ENCODE measurements at regions not wholly inside any gene's neighbourhood (a gene's known extent, or its start where the extent isn't known, plus 50 kb on each side); places are given as distances from the start of the nearest gene placed in this dataset.

GRCh38 chr18:56021809-56022195 is 433.8 kb upstream of the TCF4 start:
- 75 to 86% methylated on average over 1 of the region's 1 CpG for WGBS, 2 donors
- no peaks in the 10 kb centered on the region for H3K4me1 ChIP-seq
- H3K36me3 ChIP-seq: no peaks in the 10 kb centered on the region
- H3K9me3 ChIP-seq: no peaks in the 10 kb centered on the region
- H3K27me3 ChIP-seq: no peaks in the 10 kb centered on the region
- no peak for DNase-seq
- no peak overlapping the region for H3K4me3 ChIP-seq
- TF ChIP-seq, protein P1, sequence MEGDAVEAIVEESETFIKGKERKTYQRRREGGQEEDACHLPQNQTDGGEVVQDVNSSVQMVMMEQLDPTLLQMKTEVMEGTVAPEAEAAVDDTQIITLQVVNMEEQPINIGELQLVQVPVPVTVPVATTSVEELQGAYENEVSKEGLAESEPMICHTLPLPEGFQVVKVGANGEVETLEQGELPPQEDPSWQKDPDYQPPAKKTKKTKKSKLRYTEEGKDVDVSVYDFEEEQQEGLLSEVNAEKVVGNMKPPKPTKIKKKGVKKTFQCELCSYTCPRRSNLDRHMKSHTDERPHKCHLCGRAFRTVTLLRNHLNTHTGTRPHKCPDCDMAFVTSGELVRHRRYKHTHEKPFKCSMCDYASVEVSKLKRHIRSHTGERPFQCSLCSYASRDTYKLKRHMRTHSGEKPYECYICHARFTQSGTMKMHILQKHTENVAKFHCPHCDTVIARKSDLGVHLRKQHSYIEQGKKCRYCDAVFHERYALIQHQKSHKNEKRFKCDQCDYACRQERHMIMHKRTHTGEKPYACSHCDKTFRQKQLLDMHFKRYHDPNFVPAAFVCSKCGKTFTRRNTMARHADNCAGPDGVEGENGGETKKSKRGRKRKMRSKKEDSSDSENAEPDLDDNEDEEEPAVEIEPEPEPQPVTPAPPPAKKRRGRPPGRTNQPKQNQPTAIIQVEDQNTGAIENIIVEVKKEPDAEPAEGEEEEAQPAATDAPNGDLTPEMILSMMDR (IDR thresholded peaks at IDR 0.05): no peak
- no peak for TF ChIP-seq POLR2A (IDR thresholded peaks at IDR 0.05)
- intact Hi-C loops (cut with DNase I): no loop called here
- H3K27ac ChIP-seq: no peak overlapping the region

GRCh38 chr18:56021136-56021808 is 433.3 kb upstream of the TCF4 start:
- Histone ChIP-seq H3K27ac (no peak overlapping the region), H3K27me3 (no peaks in the 10 kb centered on the region), H3K9me3 (no peaks in the 10 kb centered on the region), H3K36me3 (no peaks in the 10 kb centered on the region), H3K4me3 (no peak overlapping the region), H3K4me1 (no peaks in the 10 kb centered on the region)
- intact Hi-C loops (cut with DNase I): no loop called here
- DNase-seq: no peak
- WGBS, 2 donors: 67 to 70% methylated on average over 1 of the region's 1 CpG
- no peak for TF ChIP-seq POLR2A (IDR thresholded peaks at IDR 0.05)
- TF ChIP-seq, protein P1 (IDR thresholded peaks at IDR 0.05): no peak

DNA sequence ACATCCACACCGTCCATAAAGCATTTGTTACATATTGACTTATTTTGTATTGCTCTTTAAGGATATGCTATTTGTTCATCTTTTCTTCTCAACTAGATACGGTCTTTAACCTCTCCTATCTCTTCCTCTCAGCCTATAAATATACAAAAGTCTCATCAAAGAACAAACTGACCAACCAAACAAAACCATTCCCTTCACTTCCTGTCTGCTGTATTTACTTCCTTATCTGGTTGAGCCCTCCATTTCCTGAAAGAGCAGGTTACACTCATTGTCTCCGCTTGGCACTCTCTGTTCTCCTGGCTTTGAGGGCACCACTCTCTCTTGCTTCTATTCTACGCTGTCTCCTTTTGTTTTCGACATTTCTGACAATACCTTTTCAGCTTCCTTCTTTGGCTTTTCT is 431.9 kb upstream of the TCF4 start:
- no peaks in the 10 kb centered on the region for H3K36me3 ChIP-seq
- WGBS, 2 donors: 73 to 83% methylated on average over 5 of the region's 5 CpGs
- no peak overlapping the region for H3K27ac ChIP-seq
- H3K9me3 ChIP-seq: no peaks in the 10 kb centered on the region
- intact Hi-C loops (cut with DNase I): no loop called here
- H3K27me3 ChIP-seq: no peaks in the 10 kb centered on the region
- no peak overlapping the region for H3K4me3 ChIP-seq
- DNase-seq: no peak
- TF ChIP-seq POLR2A (IDR thresholded peaks at IDR 0.05): no peak
- no peaks in the 10 kb centered on the region for H3K4me1 ChIP-seq

GRCh38 chr18:56019156-56019555 is 431.2 kb upstream of the TCF4 start:
- TF ChIP-seq, protein P1 (IDR thresholded peaks at IDR 0.05): no peak
- TF ChIP-seq POLR2A (IDR thresholded peaks at IDR 0.05): no peak
- Histone ChIP-seq H3K4me1 (no peaks in the 10 kb centered on the region), H3K27ac (no peak overlapping the region), H3K27me3 (no peaks in the 10 kb centered on the region), H3K9me3 (no peaks in the 10 kb centered on the region), H3K36me3 (no peaks in the 10 kb centered on the region), H3K4me3 (no peak overlapping the region)
- 29 to 52% methylated on average over 2 of the region's 2 CpGs for WGBS, 2 donors
- intact Hi-C loops (cut with DNase I): no loop called here
- no peak for DNase-seq

- WGBS, 2 donors: 21 to 33% methylated on average over 1 of the region's 1 CpG
- DNase-seq: no peak
- no peak overlapping the region for H3K4me3 ChIP-seq
- no peaks in the 10 kb centered on the region for H3K27me3 ChIP-seq
- H3K4me1 ChIP-seq: no peaks in the 10 kb centered on the region
- no peak overlapping the region for H3K27ac ChIP-seq
- no peak for TF ChIP-seq POLR2A (IDR thresholded peaks at IDR 0.05)
- peaks cover 0 to 7% (median 0%) of the 10 kb centered on the region in 3 donors for H3K9me3 ChIP-seq
- H3K36me3 ChIP-seq: no peaks in the 10 kb centered on the region
- intact Hi-C loops (cut with DNase I): no loop called here
Observed at GRCh38 chr18:56009411-56009810, 421.4 kb upstream of the TCF4 start.

DNA sequence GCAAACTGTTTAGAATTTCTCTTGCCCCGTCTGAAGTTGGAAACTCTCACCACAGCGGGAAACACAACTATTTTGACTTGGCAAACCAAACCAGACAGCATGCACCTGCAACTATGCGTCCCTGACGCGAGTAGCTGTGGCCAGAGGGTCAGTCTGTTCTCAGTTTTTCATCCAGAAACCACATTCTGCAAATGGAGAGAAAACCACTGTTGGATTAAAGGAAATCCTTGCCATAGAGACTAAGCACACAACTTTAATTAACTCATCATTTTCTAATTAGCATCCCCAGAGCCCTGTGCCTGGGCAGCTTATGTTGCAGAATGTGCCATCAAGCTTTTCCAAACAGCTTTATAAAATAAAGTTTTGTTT is 415.7 kb upstream of the TCF4 start:
- peaks cover 0 to 4% (median 0%) of the 10 kb centered on the region in 3 donors for H3K4me1 ChIP-seq
- TF ChIP-seq, protein P1 (IDR thresholded peaks at IDR 0.05): no peak
- TF ChIP-seq POLR2A (IDR thresholded peaks at IDR 0.05): no peak
- H3K27me3 ChIP-seq: no peaks in the 10 kb centered on the region
- intact Hi-C loops (cut with DNase I): no loop called here
- H3K36me3 ChIP-seq: no peaks in the 10 kb centered on the region
- no peak for DNase-seq
- no peak overlapping the region for H3K27ac ChIP-seq
- 75 to 87% methylated on average over 5 of the region's 5 CpGs for WGBS, 2 donors
- no peak overlapping the region for H3K4me3 ChIP-seq
- no peaks in the 10 kb centered on the region for H3K9me3 ChIP-seq
